Endothelial cell of umbilical vein (primary cell): ENCODE measurements at regions not wholly inside any gene's neighbourhood (a gene's known extent, or its start where the extent isn't known, plus 50 kb on each side); places are given as distances from the start of the nearest gene placed in this dataset.

Source experiments
- BruUV-seq: library from RNA; stranded (reverse); fragments of 400-500 nt; replicated peaks from 2 replicates; lab custom pipeline; 2021; lab: Mats Ljungman, UMichigan
- CTCF ChIA-PET: fragments of 300-600, 350-600 bp; sonication (Branson Sonifier 250); formaldehyde crosslinking; loops from one replicate; lab custom pipeline; 2021; ENCODE audit warnings: antibody characterized with exemption, inconsistent platforms; lab: Charles Lee
- POLR2A ChIA-PET: fragments of 300-600, 350-600 bp; sonication (Branson Sonifier 250); formaldehyde crosslinking; loops from one replicate; lab custom pipeline; 2021; ENCODE audit warnings: antibody characterized with exemption, inconsistent platforms; lab: Charles Lee
- DNase-seq: peaks from one replicate; pipeline ENCODE4 v3.0.0-alpha.2; 2011; ENCODE audit warnings: low read depth, low spot score
- FAIRE-seq: peaks from 2 replicates; lab custom pipeline; 2011; peaks lifted over from hg19 to GRCh38; lab: Jason Lieb, UNC
- H2AFZ ChIP-seq: 2 replicates; pipeline ENCODE4 v1.6.0; 2012; ENCODE audit warnings: low read depth, low read length, control low read depth, inconsistent platforms
- H3K27ac ChIP-seq: 2 replicates; pipeline ENCODE4 v1.5.1; 2011; ENCODE audit warnings: low read depth, mild to moderate bottlenecking, control low read depth, low read length, moderate library complexity; ENCODE audit not compliant: insufficient read depth
- H3K27me3 ChIP-seq, 2 experiments: 2 replicates each; pipeline versions ENCODE4 v1.6.0 to v1.6.1; 2011; ENCODE audit warnings: low read length in 2 of 2, mixed read lengths in 1 of 2; ENCODE audit not compliant: control insufficient read depth in 2 of 2, insufficient read depth in 2 of 2
- H3K36me3 ChIP-seq, 2 experiments: 2 replicates in 1 of 2; 3 replicates in 1 of 2; pipeline ENCODE4 v1.5.1; 2011; ENCODE audit warnings: low read length in 2 of 2, mild to moderate bottlenecking in 1 of 2, moderate library complexity in 1 of 2; ENCODE audit not compliant: control insufficient read depth in 2 of 2, insufficient read depth in 2 of 2; ENCODE audit errors: extremely low read depth in 1 of 2
- H3K4me1 ChIP-seq: 3 replicates; pipeline ENCODE4 v1.5.1; 2011; ENCODE audit warnings: mild to moderate bottlenecking, low read length; ENCODE audit not compliant: control insufficient read depth, insufficient read depth; ENCODE audit errors: extremely low read depth
- H3K4me2 ChIP-seq: 2 replicates; pipeline ENCODE4 v1.6.1; 2011; ENCODE audit warnings: low read length, control low read depth, mixed read lengths; ENCODE audit not compliant: insufficient read depth
- H3K4me3 ChIP-seq, 3 experiments: fragments of 200-600 bp in 1 of 3; sonication (generic), shearing (Covaris generic) in 1 of 3; replicated peaks in 1 of 3; 2 replicates each; pipeline ENCODE4 v1.5.1; 2011 to 2016; ENCODE audit warnings: control low read depth in 3 of 3, low read length in 3 of 3, mild to moderate bottlenecking in 2 of 3, inconsistent platforms in 1 of 3, low read depth in 1 of 3, moderate library complexity in 1 of 3; ENCODE audit not compliant: insufficient read depth in 1 of 3
- H3K79me2 ChIP-seq: 2 replicates; pipeline ENCODE4 v1.6.0; 2012; ENCODE audit warnings: low read length, inconsistent platforms; ENCODE audit not compliant: control insufficient read depth, insufficient read depth
- H3K9ac ChIP-seq: replicated peaks from 2 replicates; pipeline ENCODE3; 2011; ENCODE audit warnings: low read length, control low read depth; ENCODE audit not compliant: insufficient read depth; ENCODE audit errors: extremely low read depth
- H3K9me1 ChIP-seq: replicated peaks from 3 replicates; pipeline ENCODE4 v1.6.0; 2011; ENCODE audit warnings: mild to moderate bottlenecking, low read length; ENCODE audit not compliant: control insufficient read depth, insufficient read depth; ENCODE audit errors: extremely low read depth
- H3K9me3 ChIP-seq: replicated peaks from 2 replicates; pipeline ENCODE4 v1.5.1; 2012; ENCODE audit warnings: low read length, inconsistent platforms; ENCODE audit not compliant: control insufficient read depth, insufficient read depth
- H4K20me1 ChIP-seq: replicated peaks from 2 replicates; pipeline ENCODE3; 2011; ENCODE audit warnings: mild to moderate bottlenecking, low read length; ENCODE audit not compliant: control insufficient read depth, insufficient read depth; ENCODE audit errors: extremely low read depth
- CTCF ChIP-seq, 2 donors: IDR thresholded peaks; 1 replicate in 1 of 2; 2 replicates in 1 of 2; pipeline ENCODE4 v1.5.1; 2011; ENCODE audit warnings: low read length in 2 of 2, mild to moderate bottlenecking in 2 of 2, moderate library complexity in 2 of 2, control low read depth in 1 of 2, inconsistent platforms in 1 of 2, low read depth in 1 of 2; ENCODE audit not compliant: insufficient read depth in 1 of 2; ENCODE audit errors: extremely low read depth in 1 of 2
- EZH2 ChIP-seq: IDR thresholded peaks from 2 replicates; pipeline ENCODE4 v1.6.1; 2012; ENCODE audit warnings: borderline replicate concordance, low read depth, mild to moderate bottlenecking, moderate library complexity, low read length, inconsistent platforms; ENCODE audit not compliant: severe bottlenecking
- FOS ChIP-seq: IDR thresholded peaks from 2 replicates; pipeline ENCODE4 v1.6.1; 2011; ENCODE audit warnings: mild to moderate bottlenecking, low read length, moderate library complexity, borderline replicate concordance; ENCODE audit not compliant: insufficient read depth
- GATA2 ChIP-seq: IDR thresholded peaks from 2 replicates; pipeline ENCODE4 v1.7.0; 2011; ENCODE audit warnings: low read depth, mild to moderate bottlenecking, moderate library complexity, mixed read lengths, low read length; ENCODE audit not compliant: insufficient read length, insufficient read depth
- MAX ChIP-seq: IDR thresholded peaks from 2 replicates; pipeline ENCODE4 v1.6.1; 2011; ENCODE audit not compliant: insufficient read depth, insufficient read length
- MYC ChIP-seq: IDR thresholded peaks from one replicate; pipeline ENCODE4 v1.6.1; 2011; ENCODE audit warnings: mild to moderate bottlenecking, low read depth, low read length
- POLR2AphosphoS5 ChIP-seq: IDR thresholded peaks from 2 replicates; pipeline ENCODE4 v1.6.1; 2012; ENCODE audit warnings: low read depth, mild to moderate bottlenecking, control low read depth, low read length, moderate library complexity; ENCODE audit not compliant: insufficient read depth
- dilution Hi-C: fragments of 300-500 bp; cut with MboI; formaldehyde crosslinking; loops from one replicate; pipeline ENCODE4 v1.15.0; 2019; ENCODE audit warnings: low sequenced_read_pairs; ENCODE audit not compliant: extremely low pct_ligation_motif_present
- intact Hi-C: fragments of 100-400 bp; cut with micrococcal nuclease; formaldehyde crosslinking; loops from one replicate; pipeline ENCODE4 v1.10.0; 2022

GRCh38 chr7:106563466-106564150, 97.3 kb downstream of the CCDC71L start:
- dilution Hi-C loops (no loop called here), intact Hi-C loops (no loop called here)
- no peaks in the 10 kb centered on the region for H4K20me1 ChIP-seq
- BruUV-seq: no TSS peak
- no peaks in the 10 kb centered on the region for H3K9me1 ChIP-seq
- H3K79me2 ChIP-seq: no peaks in the 10 kb centered on the region
- no peak overlapping the region for H2AFZ ChIP-seq
- POLR2A ChIA-PET: no interaction called here
- TF ChIP-seq EZH2 (no peak), CTCF (IDR thresholded peaks at IDR 0.05; ENCODE audit: extremely low read depth in 1 of 2, insufficient read depth in 1 of 2, low read depth in 1 of 2, low read length in 2 of 2) (no peak), FOS (no peak), MAX (no peak), POLR2AphosphoS5 (no peak), MYC (no peak), GATA2 (no peak)
- no peak overlapping the region for H3K4me2 ChIP-seq
- H3K4me1 ChIP-seq: no peaks in the 10 kb centered on the region
- DNase-seq: no peak
- no peak overlapping the region for H3K27ac ChIP-seq
- CTCF ChIA-PET: interaction anchor here (1.8 kb wide), 1 partner anchor 21 kb away, joined by 4 read pairs; no protein-coding TSS in a partner anchor
- no peaks in the 10 kb centered on the region for H3K27me3 ChIP-seq
- H3K9ac ChIP-seq: no peak overlapping the region
- H3K36me3 ChIP-seq: no peaks in the 10 kb centered on the region
- no peaks in the 10 kb centered on the region for H3K9me3 ChIP-seq
- no peak for FAIRE-seq
- H3K4me3 ChIP-seq: no peak overlapping the region
